SU-DHL-6 (cell line): ENCODE measurements at regions not wholly inside any gene's neighbourhood (a gene's known extent, or its start where the extent isn't known, plus 50 kb on each side); places are given as distances from the start of the nearest gene placed in this dataset.

Experiments
- H2AFZ ChIP-seq: fragments of 200-600 bp; sonication (generic); 2 replicates; pipeline ENCODE4 v1.6.1; 2014; ENCODE audit warnings: low read depth, mild to moderate bottlenecking, moderate library complexity, mixed read lengths, antibody characterized with exemption, low read length; ENCODE audit not compliant: severe bottlenecking
- H3F3A ChIP-seq: fragments of 200-600 bp; shearing (Covaris generic); 2 replicates; pipeline ENCODE4 v1.6.0; 2016; ENCODE audit warnings: antibody characterized with exemption, mild to moderate bottlenecking; ENCODE audit not compliant: insufficient read depth
- H3K27ac ChIP-seq: fragments of 200-600 bp; sonication (generic); 2 replicates; pipeline ENCODE4 v1.5.1; 2016; ENCODE audit warnings: low read depth, mild to moderate bottlenecking, low read length, moderate library complexity, mixed read lengths
- H3K27me3 ChIP-seq: fragments of 200-600 bp; sonication (generic), shearing (Covaris generic); 2 replicates; pipeline ENCODE4 v1.6.0; 2014; ENCODE audit warnings: mild to moderate bottlenecking, low read length
- H3K36me3 ChIP-seq: fragments of 200-600 bp; sonication (generic); 2 replicates; pipeline ENCODE4 v1.6.1; 2014; ENCODE audit warnings: mild to moderate bottlenecking, low read length, mixed read lengths
- H3K4me2 ChIP-seq: fragments of 300-600, 200-600 bp; shearing (Covaris generic), sonication (generic); 2 replicates; pipeline ENCODE4 v1.6.0; 2014; ENCODE audit warnings: low read length, low read depth, mild to moderate bottlenecking; ENCODE audit not compliant: poor library complexity, severe bottlenecking
- H3K4me3 ChIP-seq: fragments of 200-600 bp; sonication (generic); 2 replicates; pipeline ENCODE4 v1.5.1; 2014; ENCODE audit warnings: antibody characterized with exemption, low read length, mild to moderate bottlenecking, mixed read lengths; ENCODE audit not compliant: insufficient read depth, poor library complexity, severe bottlenecking
- H3K79me2 ChIP-seq: fragments of 200-600 bp; sonication (generic); 2 replicates; pipeline ENCODE4 v1.6.1; 2014; ENCODE audit warnings: mild to moderate bottlenecking, low read length, moderate library complexity; ENCODE audit not compliant: insufficient read depth
- H3K9ac ChIP-seq: fragments of 200-600 bp; sonication (generic); 2 replicates; pipeline ENCODE4 v1.7.0; 2014; ENCODE audit warnings: mild to moderate bottlenecking, low read length
- H3K9me2 ChIP-seq: fragments of 200-600 bp; sonication (generic); replicated peaks from 2 replicates; pipeline ENCODE4 v1.6.1; 2014; ENCODE audit warnings: low read length; ENCODE audit not compliant: insufficient read depth
- H3K9me3 ChIP-seq: fragments of 200-600 bp; sonication (generic); 2 replicates; pipeline ENCODE4 v1.6.1; 2014; ENCODE audit warnings: low read length, mixed read lengths; ENCODE audit not compliant: insufficient read depth
- H4K20me1 ChIP-seq: fragments of 200-600 bp; sonication (generic); 2 replicates; pipeline ENCODE4 v1.6.1; 2014; ENCODE audit warnings: low read depth, mild to moderate bottlenecking, antibody characterized with exemption, low read length, moderate library complexity, mixed read lengths
- CTCF ChIP-seq: fragments of 200-600 bp; sonication (generic); IDR thresholded peaks from one replicate; pipeline ENCODE4 v1.5.1; 2017; ENCODE audit warnings: antibody characterized with exemption, mild to moderate bottlenecking, low read length, moderate library complexity; ENCODE audit not compliant: insufficient read depth, poor library complexity, severe bottlenecking
- EZH2phosphoT487 ChIP-seq: fragments of 200-600 bp; sonication (generic), shearing (Covaris generic); conservative IDR thresholded peaks from 2 replicates; pipeline ENCODE4 v1.6.1; 2018; ENCODE audit warnings: mild to moderate bottlenecking, antibody characterized with exemption, low read length, moderate library complexity, mixed read lengths

DNA sequence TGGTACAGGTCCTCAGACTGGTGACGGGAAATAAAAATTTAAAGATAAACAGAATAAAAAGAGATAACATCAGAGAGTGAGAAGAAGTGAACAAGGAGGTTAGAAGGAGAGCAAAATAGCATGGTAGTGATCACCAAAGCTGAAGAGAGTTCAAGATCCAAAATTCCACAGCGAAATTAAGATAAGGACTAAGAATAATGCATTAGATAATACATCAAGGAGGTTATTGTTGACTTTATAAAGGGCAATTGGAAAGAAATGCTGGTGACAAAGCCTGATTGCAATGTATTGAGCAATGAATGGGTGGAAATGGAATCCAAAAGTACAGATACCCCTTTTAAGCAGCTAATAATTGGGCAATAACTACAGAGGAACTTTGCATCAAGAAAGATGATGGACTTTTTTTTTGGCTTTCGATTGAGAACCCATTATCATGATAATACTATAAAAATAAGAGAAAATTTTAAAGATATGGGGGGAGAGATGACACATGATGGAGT is 101.6 kb upstream of the MAP9 start:
- no peak overlapping the region for H3K4me3 ChIP-seq

GRCh38 chr4:155474758-155475157 is 98.0 kb upstream of the MAP9 start:
- Histone ChIP-seq H3K79me2 (no peaks in the 10 kb centered on the region), H3K9ac (no peak overlapping the region), H3K9me2 (no peaks in the 10 kb centered on the region), H3F3A (no peaks in the 10 kb centered on the region), H3K9me3 (no peaks in the 10 kb centered on the region), H3K27me3 (no peaks in the 10 kb centered on the region), H3K4me2 (no peak overlapping the region), H3K4me3 (no peak overlapping the region), H4K20me1 (no peaks in the 10 kb centered on the region), H3K27ac (no peak overlapping the region), H2AFZ (no peak overlapping the region), H3K36me3 (no peaks in the 10 kb centered on the region)
- TF ChIP-seq CTCF (no peak), EZH2phosphoT487 (no peak)

More for the DNA sequence above, 101.6 kb upstream of the MAP9 start:
- H3K9me3 ChIP-seq: no peaks in the 10 kb centered on the region
- no peaks in the 10 kb centered on the region for H3F3A ChIP-seq
- no peaks in the 10 kb centered on the region for H3K9me2 ChIP-seq
- no peak overlapping the region for H2AFZ ChIP-seq
- H3K27me3 ChIP-seq: no peaks in the 10 kb centered on the region
- H3K4me2 ChIP-seq: no peak overlapping the region
- H4K20me1 ChIP-seq: no peaks in the 10 kb centered on the region
- H3K27ac ChIP-seq: no peak overlapping the region
- no peak for TF ChIP-seq EZH2phosphoT487
- TF ChIP-seq CTCF: no peak
- no peaks in the 10 kb centered on the region for H3K36me3 ChIP-seq
- H3K79me2 ChIP-seq: no peaks in the 10 kb centered on the region
- no peak overlapping the region for H3K9ac ChIP-seq

DNA sequence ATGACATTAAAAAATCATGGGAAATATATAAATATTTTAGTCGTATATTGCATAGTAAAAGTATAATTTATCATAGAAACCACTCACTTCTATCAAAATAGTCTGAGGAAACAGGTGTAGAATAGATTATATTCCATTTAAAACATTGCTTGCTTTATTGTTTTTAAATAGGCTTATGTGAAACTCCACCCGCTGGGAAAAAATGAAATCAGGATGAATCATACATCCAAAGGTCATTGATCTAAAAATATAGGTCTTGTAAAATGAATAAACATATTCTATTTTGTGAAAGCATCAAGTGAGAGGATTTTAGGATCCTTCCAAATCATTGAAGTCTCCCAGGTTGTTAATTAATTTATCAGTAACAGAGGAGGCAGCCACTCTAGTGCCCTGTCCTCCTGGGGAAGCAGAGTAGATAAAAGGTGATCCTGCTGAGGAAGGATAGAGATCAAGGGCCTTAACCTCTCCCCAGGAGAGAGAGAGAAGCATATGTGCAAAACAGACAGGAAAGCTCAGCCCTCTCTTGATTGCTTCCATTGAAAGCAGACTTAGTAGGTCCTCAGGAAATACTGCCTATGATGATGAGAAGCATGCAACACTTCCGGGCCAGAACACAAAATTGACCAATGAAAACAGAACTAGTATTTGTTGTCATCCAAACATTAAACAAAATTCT is 96.8 kb upstream of the MAP9 start:
- Histone ChIP-seq H3K79me2 (no peaks in the 10 kb centered on the region), H2AFZ (no peak overlapping the region), H3F3A (no peaks in the 10 kb centered on the region), H3K9me3 (no peaks in the 10 kb centered on the region), H3K4me2 (no peak overlapping the region), H3K27me3 (no peaks in the 10 kb centered on the region), H3K4me3 (no peak overlapping the region), H3K9me2 (no peaks in the 10 kb centered on the region), H3K27ac (no peak overlapping the region), H4K20me1 (no peaks in the 10 kb centered on the region), H3K9ac (no peak overlapping the region), H3K36me3 (no peaks in the 10 kb centered on the region)
- no peak for TF ChIP-seq CTCF
- TF ChIP-seq EZH2phosphoT487: no peak
